Ovary (tissue), 3 donors: ENCODE measurements at regions not wholly inside any gene's neighbourhood (a gene's known extent, or its start where the extent isn't known, plus 50 kb on each side); places are given as distances from the start of the nearest gene placed in this dataset.
"Not testable (repeated sequence)": the region's sequence is repeated elsewhere in the genome, so short reads cannot be mapped to it uniquely, and the experiment has no call there.

ENCODE experiments used
- CTCF ChIP-seq, 3 donors: fragments of 450-650 bp in 2 of 3; fragments of 200-600 bp in 1 of 3; IDR thresholded peaks; one replicate each; pipeline versions ENCODE4 v1.5.1 to v1.8.0; 2016 to 2022; ENCODE audit warnings: antibody characterized with exemption in 3 of 3, mild to moderate bottlenecking in 1 of 3
- EP300 ChIP-seq: sonication (generic); formaldehyde crosslinking; IDR thresholded peaks from one replicate; pipeline ENCODE4 v1.6.1; 2017; ENCODE audit warnings: antibody characterized with exemption
- POLR2A ChIP-seq: fragments of 450-650 bp; IDR thresholded peaks from one replicate; pipeline ENCODE4 v1.6.1; 2017; ENCODE audit warnings: antibody characterized with exemption, mild to moderate bottlenecking, moderate library complexity
- donor health status: DM: no; HTN: no; CAD: no.

GRCh38 chr2:185988907-185989306 lies 250.3 kb downstream of the FSIP2 start:
- TF ChIP-seq CTCF (IDR thresholded peaks at IDR 0.05); EP300; POLR2A: not testable (repeated sequence)
